ENCODE measurements at regions not wholly inside any gene's neighbourhood (a gene's known extent, or its start where the extent isn't known, plus 50 kb on each side); places are given as distances from the start of the nearest gene placed in this dataset.

DNA sequence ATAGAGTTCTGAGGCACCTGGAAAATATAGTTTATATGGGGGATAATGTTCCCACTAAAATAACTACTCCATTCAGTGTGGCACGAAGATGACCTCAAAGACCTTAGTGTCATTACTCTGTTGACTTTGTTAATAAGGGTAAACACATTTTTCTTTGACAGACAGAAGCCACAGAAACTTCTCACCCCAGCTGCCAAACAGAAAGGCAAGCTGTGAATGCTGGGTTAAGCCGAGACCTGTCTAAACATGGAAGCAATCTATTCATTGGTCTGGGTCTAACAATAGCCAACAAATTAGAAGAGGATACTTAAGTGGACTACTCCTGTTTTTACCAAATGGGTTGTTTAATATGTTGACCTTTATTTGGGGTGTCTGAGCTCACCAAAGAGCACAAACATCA, 171.4 kb downstream of the TLE1 start:
- Histone ChIP-seq H4K5ac (ENCODE audit: insufficient read length, low read depth, low read length) (no peak overlapping the region), H4K20me1 (replicated peaks in 1 of 2; ENCODE audit: control insufficient read depth in 1 of 2, insufficient read depth in 2 of 2, low read length in 2 of 2) (no peaks in the 10 kb centered on the region), H2BK5ac (ENCODE audit: low read depth, low read length) (no peak overlapping the region), H3K4ac (replicated peaks; ENCODE audit: insufficient read length, low read depth, low read length) (no peak overlapping the region), H2BK120ac (replicated peaks; ENCODE audit: low read depth, low read length) (no peak overlapping the region), H2BK12ac (ENCODE audit: low read depth, low read length) (no peak overlapping the region), H3K79me1 (ENCODE audit: low read depth, low read length) (no peaks in the 10 kb centered on the region), H3K4me3 (ENCODE audit: extremely low read depth in 1 of 4, insufficient read depth in 2 of 4, low read depth in 3 of 4, low read length in 4 of 4) (no peak overlapping the region), H3K23ac (ENCODE audit: insufficient read length) (no peak overlapping the region), H3K23me2 (ENCODE audit: low read depth, low read length) (no peaks in the 10 kb centered on the region), H3K4me2 (ENCODE audit: insufficient read depth in 1 of 2, low read depth in 2 of 2, low read length in 2 of 2) (no peak overlapping the region), H3K14ac (ENCODE audit: insufficient read length) (no peak overlapping the region), H3K9me3 (ENCODE audit: insufficient read depth in 2 of 2, low read depth in 1 of 2, low read length in 1 of 2) (no peaks in the 10 kb centered on the region), H3K18ac (ENCODE audit: extremely low read depth, low read length) (no peak overlapping the region), H2AFZ (ENCODE audit: low read length) (no peak overlapping the region), H3K36me3 (ENCODE audit: control insufficient read depth in 2 of 4, insufficient read depth in 4 of 4, low read length in 3 of 4) (no peaks in the 10 kb centered on the region), H2AK5ac (ENCODE audit: low read depth, low read length) (no peak overlapping the region), H3K27ac (ENCODE audit: low read depth, low read length) (no peak overlapping the region), H3K56ac (replicated peaks; ENCODE audit: insufficient read length, low read depth, low read length) (no peak overlapping the region), H3K27me3 (replicated peaks in 1 of 4; ENCODE audit: control insufficient read depth in 3 of 4, extremely low read depth in 1 of 4, insufficient read depth in 3 of 4, low read length in 3 of 4) (no peaks in the 10 kb centered on the region), H3K9ac (replicated peaks in 1 of 4; ENCODE audit: extremely low read depth in 1 of 4, low read depth in 3 of 4, low read length in 3 of 4) (no peak overlapping the region), H4K91ac (replicated peaks; ENCODE audit: insufficient read length, low read length) (no peak overlapping the region), H4K8ac (ENCODE audit: extremely low read depth, insufficient read depth, low read length) (no peak overlapping the region), H2BK20ac (ENCODE audit: low read length) (no peak overlapping the region), H3K4me1 (replicated peaks in 1 of 4; ENCODE audit: control insufficient read depth in 3 of 4, insufficient read depth in 4 of 4, low read length in 3 of 4) (no peaks in the 10 kb centered on the region), H2BK15ac (ENCODE audit: low read length) (no peak overlapping the region), H3K79me2 (ENCODE audit: control insufficient read depth in 1 of 2, insufficient read depth in 2 of 2, low read length in 2 of 2) (no peaks in the 10 kb centered on the region)
- 94% methylated on average over 2 of the region's 2 CpGs; no CpG with 5 or more reads in 1 of the 2 experiments for whole genome bisulfite sequencing, 2 experiments (ENCODE audit: extremely low coverage in 1 of 2, insufficient coverage in 1 of 2, insufficient read length in 1 of 2, insufficient replicate concordance in 2 of 2, low coverage in 1 of 2, low lambda C conversion rate in 2 of 2, missing lambda C conversion rate in 1 of 2)
- FAIRE-seq (no peak), DNase-seq (ENCODE audit: low read depth in 1 of 2, low spot score in 2 of 2) (no peak)
- CTCF ChIA-PET (ENCODE audit: partially characterized antibody): interaction anchor here (2.9 kb wide), 1 partner anchor 12 kb away, joined by 11 read pairs; no protein-coding TSS in a partner anchor
- POLR2A ChIA-PET (ENCODE audit: partially characterized antibody): no interaction called here
- no peak for TF ChIP-seq YY1 (IDR thresholded peaks at IDR 0.05; ENCODE audit: low read depth, low read length)
- no peak for TF ChIP-seq CEBPB (IDR thresholded peaks at IDR 0.05; ENCODE audit: low read depth, low read length)
- no peak for TF ChIP-seq POLR2A (IDR thresholded peaks at IDR 0.05; ENCODE audit: control extremely low read depth in 1 of 2, low read depth in 2 of 2, low read length in 2 of 2)
- TF ChIP-seq CTBP2 (IDR thresholded peaks at IDR 0.05; ENCODE audit: borderline replicate concordance, insufficient read depth, insufficient read length, low read length): no peak
